ENCODE measurements at regions not wholly inside any gene's neighbourhood (a gene's known extent, or its start where the extent isn't known, plus 50 kb on each side); places are given as distances from the start of the nearest gene placed in this dataset.

GRCh38 chr13:104773775-104774174 lies 1707.6 kb upstream of the SLC10A2 start:
- peaks cover 6% of the 10 kb centered on the region; the same call in 1 of the 2 replicates for H3K9me3 ChIP-seq (ENCODE audit: low read length)
- no peak overlapping the region for H3K4me2 ChIP-seq (ENCODE audit: low read depth, low read length, poor library complexity, severe bottlenecking)
- DNase-seq = peak; percentile 69
- H3K27ac ChIP-seq (ENCODE audit: low read length) = no peak overlapping the region
- no peak overlapping the region for H2AFZ ChIP-seq (ENCODE audit: low read length)
- H3K79me2 ChIP-seq (ENCODE audit: low read length) = no peaks in the 10 kb centered on the region
- no peak overlapping the region for H3K9ac ChIP-seq (ENCODE audit: low read length)
- no peaks in the 10 kb centered on the region for H4K20me1 ChIP-seq (ENCODE audit: insufficient read depth, low read depth, low read length)
- no peaks in the 10 kb centered on the region for H3K27me3 ChIP-seq (ENCODE audit: low read length)
- H3K4me3 ChIP-seq (ENCODE audit: low read length) = no peak overlapping the region
- no peaks in the 10 kb centered on the region for H3K36me3 ChIP-seq (ENCODE audit: insufficient read depth, low read length)
- no peaks in the 10 kb centered on the region for H3K9me2 ChIP-seq (replicated peaks; ENCODE audit: insufficient read depth, low read length)
- H3K4me1 ChIP-seq (ENCODE audit: low read length) = no peaks in the 10 kb centered on the region

GRCh38 chr13:104769545-104769944 lies 1703.3 kb upstream of the SLC10A2 start:
- no peak overlapping the region for H3K9ac ChIP-seq (ENCODE audit: low read length)
- no peak overlapping the region for H3K27ac ChIP-seq (ENCODE audit: low read length)
- no peak overlapping the region for H3K4me2 ChIP-seq (ENCODE audit: low read depth, low read length, poor library complexity, severe bottlenecking)
- H3K4me1 ChIP-seq (ENCODE audit: low read length) = no peaks in the 10 kb centered on the region
- H3K27me3 ChIP-seq (ENCODE audit: low read length) = no peaks in the 10 kb centered on the region
- no peaks in the 10 kb centered on the region for H3K79me2 ChIP-seq (ENCODE audit: low read length)
- no peak for DNase-seq
- H3K9me3 ChIP-seq (ENCODE audit: low read length) = peaks cover 10% of the 10 kb centered on the region
- H3K4me3 ChIP-seq (ENCODE audit: low read length) = no peak overlapping the region
- H3K36me3 ChIP-seq (ENCODE audit: insufficient read depth, low read length) = no peaks in the 10 kb centered on the region
- H4K20me1 ChIP-seq (ENCODE audit: insufficient read depth, low read depth, low read length) = no peaks in the 10 kb centered on the region
- no peaks in the 10 kb centered on the region for H3K9me2 ChIP-seq (replicated peaks; ENCODE audit: insufficient read depth, low read length)
- H2AFZ ChIP-seq (ENCODE audit: low read length) = no peak overlapping the region

DNA sequence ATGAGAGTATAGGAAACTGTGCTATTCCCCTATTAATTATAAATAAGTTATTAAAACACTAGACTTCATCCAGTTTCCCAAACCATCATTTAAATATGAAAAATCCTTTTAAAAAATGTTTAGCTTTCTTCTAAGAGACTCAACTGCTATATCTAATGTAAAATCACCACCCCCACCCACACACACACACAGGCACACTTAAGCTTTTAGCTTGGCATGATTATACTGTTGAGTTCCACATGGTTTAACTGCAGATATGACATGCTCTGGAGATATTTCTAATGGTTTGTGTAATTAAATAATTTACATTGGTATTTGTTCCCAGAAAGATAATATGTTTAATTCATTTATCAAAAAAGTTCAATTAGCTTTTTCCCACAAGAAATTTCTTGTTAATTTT lies 1700.1 kb upstream of the SLC10A2 start:
- Histone ChIP-seq H3K27me3 (ENCODE audit: low read length) (no peaks in the 10 kb centered on the region), H3K36me3 (ENCODE audit: insufficient read depth, low read length) (no peaks in the 10 kb centered on the region), H3K9me2 (replicated peaks; ENCODE audit: insufficient read depth, low read length) (no peaks in the 10 kb centered on the region), H3K4me3 (ENCODE audit: low read length) (no peak overlapping the region), H4K20me1 (ENCODE audit: insufficient read depth, low read depth, low read length) (no peaks in the 10 kb centered on the region), H3K9ac (ENCODE audit: low read length) (no peak overlapping the region), H2AFZ (ENCODE audit: low read length) (no peak overlapping the region), H3K4me1 (ENCODE audit: low read length) (no peaks in the 10 kb centered on the region), H3K4me2 (ENCODE audit: low read depth, low read length, poor library complexity, severe bottlenecking) (no peak overlapping the region), H3K9me3 (ENCODE audit: low read length) (peaks cover 21% of the 10 kb centered on the region), H3K79me2 (ENCODE audit: low read length) (no peaks in the 10 kb centered on the region), H3K27ac (ENCODE audit: low read length) (no peak overlapping the region)
- no peak for DNase-seq

GRCh38 chr13:104764600-104764999 lies 1698.4 kb upstream of the SLC10A2 start:
- no peaks in the 10 kb centered on the region for H3K9me2 ChIP-seq (replicated peaks; ENCODE audit: insufficient read depth, low read length)
- no peaks in the 10 kb centered on the region for H3K36me3 ChIP-seq (ENCODE audit: insufficient read depth, low read length)
- H3K27me3 ChIP-seq (ENCODE audit: low read length) = no peaks in the 10 kb centered on the region
- H3K27ac ChIP-seq (ENCODE audit: low read length) = no peak overlapping the region
- H3K79me2 ChIP-seq (ENCODE audit: low read length) = no peaks in the 10 kb centered on the region
- peaks cover 23% of the 10 kb centered on the region for H3K9me3 ChIP-seq (ENCODE audit: low read length)
- DNase-seq = no peak
- no peaks in the 10 kb centered on the region for H4K20me1 ChIP-seq (ENCODE audit: insufficient read depth, low read depth, low read length)
- H3K4me1 ChIP-seq (ENCODE audit: low read length) = no peaks in the 10 kb centered on the region
- H3K9ac ChIP-seq (ENCODE audit: low read length) = no peak overlapping the region
- H3K4me2 ChIP-seq (ENCODE audit: low read depth, low read length, poor library complexity, severe bottlenecking) = no peak overlapping the region
- no peak overlapping the region for H2AFZ ChIP-seq (ENCODE audit: low read length)
- no peak overlapping the region for H3K4me3 ChIP-seq (ENCODE audit: low read length)

DNA sequence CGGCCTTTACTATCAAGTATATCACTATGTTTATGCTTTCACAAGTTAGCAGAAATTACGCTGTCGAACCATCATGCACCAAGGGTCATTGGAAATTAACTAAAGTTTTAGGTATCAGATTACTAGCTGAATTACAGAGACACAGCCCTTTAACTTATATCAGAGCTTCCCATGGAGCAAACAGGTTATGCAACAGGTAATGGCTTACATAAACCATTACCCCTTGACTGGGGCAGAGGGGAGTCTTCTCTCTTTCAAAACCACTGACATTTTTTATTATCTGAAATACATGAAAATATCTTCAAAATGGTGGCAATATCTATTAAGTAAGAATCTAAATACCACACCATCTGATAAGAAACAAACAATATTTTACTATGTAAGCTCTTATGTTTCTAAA lies 1692.9 kb upstream of the SLC10A2 start:
- no peaks in the 10 kb centered on the region for H3K27me3 ChIP-seq (ENCODE audit: low read length)
- H4K20me1 ChIP-seq (ENCODE audit: insufficient read depth, low read depth, low read length) = no peaks in the 10 kb centered on the region
- H3K9me2 ChIP-seq (replicated peaks; ENCODE audit: insufficient read depth, low read length) = no peaks in the 10 kb centered on the region
- H3K27ac ChIP-seq (ENCODE audit: low read length) = no peak overlapping the region
- H2AFZ ChIP-seq (ENCODE audit: low read length) = no peak overlapping the region
- H3K36me3 ChIP-seq (ENCODE audit: insufficient read depth, low read length) = no peaks in the 10 kb centered on the region
- H3K79me2 ChIP-seq (ENCODE audit: low read length) = no peaks in the 10 kb centered on the region
- no peak overlapping the region for H3K4me2 ChIP-seq (ENCODE audit: low read depth, low read length, poor library complexity, severe bottlenecking)
- H3K9ac ChIP-seq (ENCODE audit: low read length) = no peak overlapping the region
- H3K4me3 ChIP-seq (ENCODE audit: low read length) = no peak overlapping the region
- DNase-seq = no peak
- peaks cover 38% of the 10 kb centered on the region for H3K9me3 ChIP-seq (ENCODE audit: low read length)
- H3K4me1 ChIP-seq (ENCODE audit: low read length) = no peaks in the 10 kb centered on the region

DNA sequence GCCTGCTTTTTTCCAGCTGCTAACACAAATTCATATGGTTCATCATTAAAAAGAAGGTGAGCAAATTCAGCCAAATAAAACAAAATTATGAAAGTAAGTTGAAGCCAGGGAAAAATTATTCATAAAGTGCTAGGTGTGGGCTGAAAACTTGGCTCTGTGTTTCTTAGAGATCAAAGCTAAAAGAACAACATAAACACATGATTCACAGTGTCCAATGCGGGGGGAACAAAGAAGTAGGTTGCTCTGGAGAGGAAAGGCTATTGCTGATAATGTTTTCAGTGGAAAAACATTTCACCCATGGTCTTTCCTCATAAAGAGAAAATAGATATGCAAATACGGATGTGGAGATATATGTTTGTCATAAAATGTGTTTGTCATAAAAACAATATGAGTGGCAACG lies 1691.5 kb upstream of the SLC10A2 start:
- H2AFZ ChIP-seq (ENCODE audit: low read length) = no peak overlapping the region
- no peak overlapping the region for H3K4me2 ChIP-seq (ENCODE audit: low read depth, low read length, poor library complexity, severe bottlenecking)
- no peak overlapping the region for H3K9ac ChIP-seq (ENCODE audit: low read length)
- no peaks in the 10 kb centered on the region for H3K9me2 ChIP-seq (replicated peaks; ENCODE audit: insufficient read depth, low read length)
- H3K4me3 ChIP-seq (ENCODE audit: low read length) = no peak overlapping the region
- peaks cover 39% of the 10 kb centered on the region for H3K9me3 ChIP-seq (ENCODE audit: low read length)
- no peaks in the 10 kb centered on the region for H3K79me2 ChIP-seq (ENCODE audit: low read length)
- no peaks in the 10 kb centered on the region for H4K20me1 ChIP-seq (ENCODE audit: insufficient read depth, low read depth, low read length)
- no peaks in the 10 kb centered on the region for H3K4me1 ChIP-seq (ENCODE audit: low read length)
- H3K27ac ChIP-seq (ENCODE audit: low read length) = no peak overlapping the region
- no peak for DNase-seq
- H3K27me3 ChIP-seq (ENCODE audit: low read length) = no peaks in the 10 kb centered on the region
- no peaks in the 10 kb centered on the region for H3K36me3 ChIP-seq (ENCODE audit: insufficient read depth, low read length)

GRCh38 chr13:104750377-104750776 lies 1684.2 kb upstream of the SLC10A2 start:
- no peak overlapping the region for H3K4me3 ChIP-seq (ENCODE audit: low read length)

GRCh38 chr13:104740641-104741222 lies 1674.5 kb upstream of the SLC10A2 start:
- no peaks in the 10 kb centered on the region for H3K79me2 ChIP-seq (ENCODE audit: low read length)
- no peak overlapping the region for H2AFZ ChIP-seq (ENCODE audit: low read length)
- H3K4me2 ChIP-seq (ENCODE audit: low read depth, low read length, poor library complexity, severe bottlenecking) = no peak overlapping the region
- no peaks in the 10 kb centered on the region for H3K4me1 ChIP-seq (ENCODE audit: low read length)
- no peak for DNase-seq
- peaks cover 7% of the 10 kb centered on the region for H3K9me3 ChIP-seq (ENCODE audit: low read length)
- no peaks in the 10 kb centered on the region for H3K27me3 ChIP-seq (ENCODE audit: low read length)
- H4K20me1 ChIP-seq (ENCODE audit: insufficient read depth, low read depth, low read length) = no peaks in the 10 kb centered on the region
- H3K27ac ChIP-seq (ENCODE audit: low read length) = no peak overlapping the region
- H3K9me2 ChIP-seq (replicated peaks; ENCODE audit: insufficient read depth, low read length) = no peaks in the 10 kb centered on the region
- no peak overlapping the region for H3K9ac ChIP-seq (ENCODE audit: low read length)
- no peaks in the 10 kb centered on the region for H3K36me3 ChIP-seq (ENCODE audit: insufficient read depth, low read length)
- H3K4me3 ChIP-seq (ENCODE audit: low read length) = no peak overlapping the region

More at GRCh38 chr13:104750377-104750776, 1684.2 kb upstream of the SLC10A2 start:
- no peaks in the 10 kb centered on the region for H3K9me2 ChIP-seq (replicated peaks; ENCODE audit: insufficient read depth, low read length)
- H3K9ac ChIP-seq (ENCODE audit: low read length) = no peak overlapping the region
- no peak overlapping the region for H3K4me2 ChIP-seq (ENCODE audit: low read depth, low read length, poor library complexity, severe bottlenecking)
- H4K20me1 ChIP-seq (ENCODE audit: insufficient read depth, low read depth, low read length) = no peaks in the 10 kb centered on the region
- H3K79me2 ChIP-seq (ENCODE audit: low read length) = no peaks in the 10 kb centered on the region
- H2AFZ ChIP-seq (ENCODE audit: low read length) = no peak overlapping the region
- H3K4me1 ChIP-seq (ENCODE audit: low read length) = no peaks in the 10 kb centered on the region
- H3K9me3 ChIP-seq (ENCODE audit: low read length) = peaks cover 33% of the 10 kb centered on the region
- no peaks in the 10 kb centered on the region for H3K36me3 ChIP-seq (ENCODE audit: insufficient read depth, low read length)
- no peak for DNase-seq
- H3K27me3 ChIP-seq (ENCODE audit: low read length) = no peaks in the 10 kb centered on the region
- no peak overlapping the region for H3K27ac ChIP-seq (ENCODE audit: low read length)

DNA sequence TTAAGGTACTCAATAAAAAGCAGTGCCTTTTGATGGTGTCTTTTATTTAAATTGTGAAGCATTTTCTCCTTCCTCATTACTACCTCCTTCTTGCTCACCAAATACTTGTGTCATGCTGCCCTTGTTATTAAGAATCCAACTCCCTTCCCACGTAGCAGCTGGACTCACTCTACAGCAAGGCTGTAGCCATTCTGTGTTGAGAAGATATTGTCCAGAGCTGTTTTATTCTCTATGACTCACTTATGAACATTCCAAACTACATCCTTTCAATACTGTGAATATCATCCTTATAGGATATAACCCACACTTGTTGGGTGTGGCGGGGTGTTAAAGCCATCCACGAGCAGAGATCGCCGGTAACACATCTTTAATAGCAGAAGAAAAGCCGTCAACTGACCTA lies 1671.5 kb upstream of the SLC10A2 start:
- Histone ChIP-seq H3K9me3 (ENCODE audit: low read length) (peaks cover 21% of the 10 kb centered on the region), H3K9me2 (replicated peaks; ENCODE audit: insufficient read depth, low read length) (no peaks in the 10 kb centered on the region), H3K27me3 (ENCODE audit: low read length) (no peaks in the 10 kb centered on the region), H3K4me1 (ENCODE audit: low read length) (no peaks in the 10 kb centered on the region), H3K27ac (ENCODE audit: low read length) (no peak overlapping the region), H3K36me3 (ENCODE audit: insufficient read depth, low read length) (no peaks in the 10 kb centered on the region), H3K9ac (ENCODE audit: low read length) (no peak overlapping the region), H4K20me1 (ENCODE audit: insufficient read depth, low read depth, low read length) (no peaks in the 10 kb centered on the region), H2AFZ (ENCODE audit: low read length) (no peak overlapping the region), H3K79me2 (ENCODE audit: low read length) (no peaks in the 10 kb centered on the region), H3K4me3 (ENCODE audit: low read length) (no peak overlapping the region), H3K4me2 (ENCODE audit: low read depth, low read length, poor library complexity, severe bottlenecking) (no peak overlapping the region)
- DNase-seq = no peak
